ENCODE measurements at regions not wholly inside any gene's neighbourhood (a gene's known extent, or its start where the extent isn't known, plus 50 kb on each side); places are given as distances from the start of the nearest gene placed in this dataset.

DNA sequence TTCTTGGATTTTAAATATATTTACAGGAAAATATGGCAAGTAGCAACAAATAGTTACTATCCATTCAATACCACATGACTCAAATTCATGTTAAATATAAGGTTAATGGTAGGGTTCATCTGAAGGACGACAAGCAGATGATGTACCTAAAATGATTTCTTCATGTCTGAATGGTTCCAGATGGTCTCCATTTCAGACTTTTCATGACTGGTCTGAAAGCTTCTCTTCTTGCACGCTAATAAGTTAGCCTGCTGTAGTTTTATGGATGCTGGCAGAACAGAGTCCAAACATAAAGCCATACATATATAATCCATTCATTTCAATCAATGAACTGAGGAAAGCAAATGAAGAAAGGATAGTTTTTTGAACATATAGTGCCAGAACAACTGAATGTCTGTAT is 257.0 kb upstream of the MGAT4C start:
- TF ChIP-seq JUND (IDR thresholded peaks at IDR 0.05; ENCODE audit: low read depth): no peak
- in situ Hi-C loops (cut with HindIII; ENCODE audit: low pct_unique_long_range_greater_than_20kb, low sequenced_read_pairs): no loop called here
- DNase-seq (ENCODE audit: low read depth in 1 of 2, low spot score in 1 of 2): no peak

DNA sequence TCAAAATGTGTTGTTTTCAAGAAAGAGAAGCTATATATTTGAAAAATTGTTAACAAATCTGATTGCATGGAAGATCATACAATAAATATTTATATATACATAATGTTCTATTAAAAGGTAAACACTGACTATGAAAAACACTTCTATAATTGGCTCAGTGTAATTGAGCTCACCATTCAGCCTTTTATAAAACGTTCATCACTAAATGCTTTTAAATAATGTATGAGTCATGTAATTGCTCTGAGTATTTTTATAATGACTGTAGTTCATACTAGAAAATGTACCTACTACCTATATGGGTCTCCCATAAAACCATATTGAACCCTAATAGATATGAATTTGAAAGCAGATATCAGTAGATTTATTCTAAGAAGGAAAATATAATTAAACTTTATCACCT is 240.4 kb upstream of the MGAT4C start:
- no peak for TF ChIP-seq JUND (IDR thresholded peaks at IDR 0.05; ENCODE audit: low read depth)
- DNase-seq (ENCODE audit: low read depth in 1 of 2, low spot score in 1 of 2): no peak
- in situ Hi-C loops (cut with HindIII; ENCODE audit: low pct_unique_long_range_greater_than_20kb, low sequenced_read_pairs): no loop called here

DNA sequence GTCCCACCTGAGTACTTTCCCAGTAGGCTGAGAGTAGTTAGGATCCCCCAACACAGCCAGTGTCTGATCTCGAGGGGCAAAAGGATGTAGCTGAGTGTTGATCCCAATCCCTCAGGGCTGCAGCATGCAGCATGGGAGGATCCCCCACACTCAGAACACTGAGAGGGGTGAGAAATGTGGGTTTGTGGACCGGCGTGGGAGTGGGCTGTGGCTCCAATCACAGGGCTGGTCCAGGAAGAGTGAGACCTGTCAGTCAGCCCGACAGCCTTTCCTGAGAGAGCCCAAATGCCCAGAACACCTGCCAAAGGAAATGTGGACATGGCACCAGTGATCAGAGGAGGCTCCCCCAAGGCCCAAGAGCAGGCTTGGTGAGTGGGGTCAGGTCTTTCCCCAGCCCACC is 228.3 kb upstream of the MGAT4C start:
- TF ChIP-seq JUND (IDR thresholded peaks at IDR 0.05; ENCODE audit: low read depth): no peak
- DNase-seq (ENCODE audit: low read depth in 1 of 2, low spot score in 1 of 2): no peak
- in situ Hi-C loops (cut with HindIII; ENCODE audit: low pct_unique_long_range_greater_than_20kb, low sequenced_read_pairs): no loop called here

DNA sequence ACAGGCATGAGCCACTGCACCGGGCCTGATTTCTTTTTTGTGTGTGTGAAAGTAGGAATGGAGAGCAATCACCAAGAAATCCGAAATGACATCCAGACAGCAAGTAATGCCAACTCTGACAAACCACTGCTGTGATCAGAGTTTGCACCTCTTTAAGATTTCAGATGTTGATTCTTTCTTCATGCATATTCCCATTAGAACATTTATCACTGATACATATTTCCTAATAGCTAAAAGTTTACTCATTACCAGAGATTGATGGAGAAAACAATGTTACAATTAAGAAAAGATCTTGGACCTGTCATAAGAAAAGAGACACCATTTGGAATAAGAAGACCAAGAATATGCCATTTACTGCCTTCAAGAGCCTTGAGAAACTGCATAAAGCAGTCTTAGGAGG is 217.0 kb upstream of the MGAT4C start:
- TF ChIP-seq JUND (IDR thresholded peaks at IDR 0.05; ENCODE audit: low read depth): no peak
- no peak for DNase-seq (ENCODE audit: low read depth in 1 of 2, low spot score in 1 of 2)
- in situ Hi-C loops (cut with HindIII; ENCODE audit: low pct_unique_long_range_greater_than_20kb, low sequenced_read_pairs): no loop called here

DNA sequence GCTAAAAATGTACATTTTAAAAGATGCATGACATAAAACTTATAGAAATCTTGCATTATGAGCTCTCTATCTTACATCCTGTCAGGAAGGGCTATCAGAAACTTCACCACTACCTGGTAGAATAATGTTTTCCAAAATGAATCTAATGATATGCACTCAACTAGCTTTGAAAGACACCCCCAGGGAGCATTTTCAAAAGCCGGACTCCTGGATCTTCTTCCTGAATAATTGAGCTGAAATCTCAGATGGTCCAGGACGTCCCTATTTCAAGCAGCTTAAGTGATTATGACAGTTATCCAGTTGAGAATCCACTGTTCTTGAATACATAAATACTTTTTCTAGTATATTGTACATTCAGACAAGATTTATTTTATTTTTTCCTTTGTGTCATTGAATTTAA is 200.6 kb upstream of the MGAT4C start:
- DNase-seq (ENCODE audit: low read depth in 1 of 2, low spot score in 1 of 2): no peak
- TF ChIP-seq JUND (IDR thresholded peaks at IDR 0.05; ENCODE audit: low read depth): no peak
- in situ Hi-C loops (cut with HindIII; ENCODE audit: low pct_unique_long_range_greater_than_20kb, low sequenced_read_pairs): no loop called here

DNA sequence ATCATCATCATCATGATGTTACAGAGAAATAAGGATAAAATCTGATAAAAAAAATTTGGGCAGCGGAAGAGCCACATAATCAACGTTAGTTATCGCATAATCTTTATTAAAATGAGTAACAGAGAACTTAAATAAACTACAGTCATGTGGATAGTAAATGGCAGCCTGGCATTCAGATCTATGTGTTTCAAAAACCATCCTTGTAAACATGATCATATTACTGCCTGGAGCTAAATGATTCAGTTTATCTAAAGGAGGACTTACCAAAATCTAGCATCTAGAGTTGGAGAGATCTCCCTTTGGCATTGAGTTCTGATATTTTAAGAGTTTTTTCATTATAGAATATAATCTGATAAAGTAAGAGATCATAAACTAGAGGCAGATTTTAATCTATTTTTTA is 200.1 kb upstream of the MGAT4C start:
- TF ChIP-seq JUND (IDR thresholded peaks at IDR 0.05; ENCODE audit: low read depth): no peak
- in situ Hi-C loops (cut with HindIII; ENCODE audit: low pct_unique_long_range_greater_than_20kb, low sequenced_read_pairs): no loop called here
- DNase-seq (ENCODE audit: low read depth in 1 of 2, low spot score in 1 of 2): no peak

DNA sequence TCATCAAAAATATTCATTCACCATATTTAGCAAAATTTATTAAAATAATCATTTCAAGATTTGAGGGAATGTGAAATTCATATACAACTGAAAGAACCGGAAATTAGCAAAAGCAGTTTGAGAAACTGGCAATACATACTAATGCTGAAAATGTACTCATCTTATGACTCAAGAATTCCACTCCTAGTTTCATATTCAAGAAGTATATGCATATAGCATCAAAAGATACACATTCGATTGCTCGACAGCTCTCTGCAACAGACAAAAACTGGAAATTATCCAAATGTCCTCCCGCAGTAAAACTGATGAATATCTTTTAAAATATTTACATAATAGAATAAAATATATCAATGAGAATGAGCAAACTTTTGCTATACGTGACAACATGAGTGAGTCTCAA is 189.2 kb upstream of the MGAT4C start:
- no peak for DNase-seq (ENCODE audit: low read depth in 1 of 2, low spot score in 1 of 2)
- in situ Hi-C loops (cut with HindIII; ENCODE audit: low pct_unique_long_range_greater_than_20kb, low sequenced_read_pairs): no loop called here
- TF ChIP-seq JUND (IDR thresholded peaks at IDR 0.05; ENCODE audit: low read depth): no peak

DNA sequence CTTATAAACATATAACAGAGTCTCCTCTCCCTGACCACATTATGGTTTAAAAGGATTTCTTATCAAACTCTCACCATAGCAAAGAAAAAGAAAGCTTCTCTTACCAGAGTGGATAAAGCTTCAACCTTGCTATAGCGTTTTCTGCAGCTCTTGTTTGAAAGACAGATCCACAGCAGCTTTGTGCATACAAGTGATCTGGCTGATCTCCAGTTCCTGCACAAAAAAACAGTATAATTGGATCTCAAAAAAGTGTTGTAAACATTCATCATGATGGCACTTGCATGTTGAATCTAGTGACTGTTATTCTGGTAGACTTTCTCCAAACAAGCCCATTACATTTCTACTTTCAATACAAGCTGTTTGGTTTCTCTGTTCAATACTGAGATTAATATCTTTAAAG is 178.9 kb upstream of the MGAT4C start:
- TF ChIP-seq JUND (IDR thresholded peaks at IDR 0.05; ENCODE audit: low read depth): no peak
- in situ Hi-C loops (cut with HindIII; ENCODE audit: low pct_unique_long_range_greater_than_20kb, low sequenced_read_pairs): no loop called here
- DNase-seq (ENCODE audit: low read depth in 1 of 2, low spot score in 1 of 2): peak in 1 of 2 experiments; percentile 9

DNA sequence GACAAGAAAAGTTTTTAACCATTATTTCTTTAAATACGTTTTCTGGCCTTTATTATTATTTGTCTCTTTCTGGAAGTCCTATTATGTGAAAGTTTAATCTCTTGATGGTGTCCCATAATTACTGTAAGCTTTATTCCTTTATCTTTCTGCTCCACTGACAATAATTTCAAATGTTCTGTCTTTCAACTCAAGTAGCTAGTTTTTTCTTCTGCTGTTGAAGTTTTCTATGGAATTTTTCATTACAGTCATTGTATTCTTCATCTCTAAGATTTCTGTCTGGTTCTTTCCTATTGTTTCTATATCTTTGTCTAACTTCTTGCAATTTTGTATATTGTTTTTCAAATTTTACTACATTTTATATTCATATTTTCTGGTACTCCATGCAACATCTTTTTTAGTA is 173.6 kb upstream of the MGAT4C start:
- no peak for TF ChIP-seq JUND (IDR thresholded peaks at IDR 0.05; ENCODE audit: low read depth)
- DNase-seq (ENCODE audit: low read depth in 1 of 2, low spot score in 1 of 2): no peak
- in situ Hi-C loops (cut with HindIII; ENCODE audit: low pct_unique_long_range_greater_than_20kb, low sequenced_read_pairs): no loop called here

DNA sequence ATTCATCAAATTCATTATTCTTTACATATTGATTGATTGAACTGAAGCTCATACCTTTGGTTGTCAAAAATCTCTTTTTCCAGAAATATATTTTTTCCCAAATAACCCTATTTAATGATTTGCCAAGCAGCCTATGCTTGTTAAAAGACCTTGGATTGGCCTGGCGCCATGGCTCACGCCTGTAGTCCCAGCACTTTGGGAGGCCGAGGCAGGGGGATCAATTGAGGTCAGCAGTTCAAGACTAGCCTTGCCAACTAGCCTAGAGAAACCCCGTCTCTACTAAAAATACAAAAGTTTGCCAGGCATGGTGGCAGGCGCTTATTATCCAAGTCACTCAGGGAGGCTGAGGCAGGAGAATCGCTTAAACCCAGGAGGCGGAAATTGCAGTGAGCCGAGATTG is 165.1 kb upstream of the MGAT4C start:
- TF ChIP-seq JUND (IDR thresholded peaks at IDR 0.05; ENCODE audit: low read depth): no peak
- no peak for DNase-seq (ENCODE audit: low read depth in 1 of 2, low spot score in 1 of 2)
- in situ Hi-C loops (cut with HindIII; ENCODE audit: low pct_unique_long_range_greater_than_20kb, low sequenced_read_pairs): no loop called here

DNA sequence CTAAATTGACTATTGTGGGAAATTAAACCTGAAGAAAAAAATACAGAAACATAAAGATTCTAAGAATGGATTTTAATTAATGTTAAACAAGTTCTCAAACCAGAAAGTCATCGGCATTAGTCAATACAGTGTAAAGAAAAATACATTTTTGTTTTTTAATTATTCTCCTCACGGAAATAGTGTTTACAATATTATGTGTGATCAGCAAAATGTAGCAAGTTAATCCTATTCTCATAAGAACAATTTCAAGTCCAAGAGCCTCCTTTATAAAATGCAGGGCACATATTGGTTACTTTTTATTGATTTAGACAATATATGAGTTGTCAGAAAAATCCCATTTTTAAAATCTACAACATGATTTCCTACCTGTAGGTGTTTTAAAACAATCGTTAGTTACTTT is 158.0 kb upstream of the MGAT4C start:
- no peak for DNase-seq (ENCODE audit: low read depth in 1 of 2, low spot score in 1 of 2)
- no peak for TF ChIP-seq JUND (IDR thresholded peaks at IDR 0.05; ENCODE audit: low read depth)
- in situ Hi-C loops (cut with HindIII; ENCODE audit: low pct_unique_long_range_greater_than_20kb, low sequenced_read_pairs): no loop called here

DNA sequence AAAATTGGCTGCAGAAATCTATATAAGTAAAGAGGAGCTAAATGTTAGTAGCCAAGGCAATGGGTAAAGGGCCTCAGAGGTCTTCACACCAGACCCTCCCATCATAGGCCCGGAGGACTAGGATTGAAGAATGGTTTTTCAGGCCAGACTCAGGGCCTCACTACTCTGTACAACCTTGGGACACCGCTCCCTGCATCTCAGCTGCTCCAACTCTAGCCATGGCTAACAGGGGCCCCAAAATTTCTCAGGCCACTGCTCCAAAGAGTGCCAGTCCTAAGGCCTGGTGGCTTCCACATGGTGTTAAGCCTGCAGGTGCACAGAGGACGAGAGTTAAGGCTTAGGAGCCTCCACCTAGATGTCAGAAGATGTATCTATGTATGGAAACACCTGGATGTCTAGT is 155.5 kb upstream of the MGAT4C start:
- in situ Hi-C loops (cut with HindIII; ENCODE audit: low pct_unique_long_range_greater_than_20kb, low sequenced_read_pairs): no loop called here
- TF ChIP-seq JUND (IDR thresholded peaks at IDR 0.05; ENCODE audit: low read depth): no peak
- no peak for DNase-seq (ENCODE audit: low read depth in 1 of 2, low spot score in 1 of 2)

DNA sequence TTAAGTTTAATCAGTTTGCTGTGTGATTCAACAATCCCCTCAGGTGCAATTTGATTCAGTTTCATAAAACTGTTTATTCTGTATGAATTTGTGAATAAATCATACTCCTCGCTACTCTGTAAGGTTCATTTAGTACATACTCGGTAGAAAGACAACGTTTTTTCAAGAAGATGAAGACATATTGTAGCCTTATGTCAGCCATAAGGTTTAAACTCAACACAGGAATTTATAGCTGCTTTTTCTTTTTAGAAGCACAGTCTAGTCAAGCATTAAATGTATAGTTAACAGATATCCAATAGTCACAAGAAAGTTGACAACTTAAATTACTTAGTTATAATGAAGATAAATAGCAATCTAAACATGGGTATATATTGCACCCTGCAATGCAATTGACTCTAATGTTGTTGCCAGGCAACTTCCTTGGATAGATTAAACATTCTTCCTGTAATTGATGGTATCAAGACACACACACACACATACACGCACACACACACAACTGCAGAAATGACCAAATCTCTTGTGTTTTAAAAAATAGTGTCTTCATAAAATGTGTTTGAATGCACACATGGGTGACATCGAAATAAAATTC is 151.5 kb upstream of the MGAT4C start:
- no peak for DNase-seq (ENCODE audit: low read depth in 1 of 2, low spot score in 1 of 2)
- TF ChIP-seq JUND (IDR thresholded peaks at IDR 0.05; ENCODE audit: low read depth): no peak
- in situ Hi-C loops (cut with HindIII; ENCODE audit: low pct_unique_long_range_greater_than_20kb, low sequenced_read_pairs): no loop called here

DNA sequence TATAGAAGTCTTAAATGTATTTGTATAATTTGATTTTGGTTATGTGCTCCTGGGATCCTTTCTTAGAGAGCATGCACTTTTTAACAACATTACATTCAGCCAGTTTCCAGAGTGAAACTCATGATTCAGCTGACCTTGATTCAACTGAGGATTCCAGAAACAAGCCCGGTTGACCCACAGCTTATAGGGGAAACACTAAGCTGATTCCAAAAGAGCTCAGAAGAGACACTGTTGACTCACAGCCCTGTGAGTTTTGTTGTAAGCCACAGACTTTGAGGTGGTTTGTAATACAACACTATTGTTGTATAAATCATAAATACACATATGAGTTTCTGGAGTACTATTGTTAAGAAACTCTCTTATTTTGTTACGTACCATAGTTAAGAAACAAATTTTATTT is 133.8 kb upstream of the MGAT4C start:
- no peak for DNase-seq (ENCODE audit: low read depth in 1 of 2, low spot score in 1 of 2)
- in situ Hi-C loops (cut with HindIII; ENCODE audit: low pct_unique_long_range_greater_than_20kb, low sequenced_read_pairs): no loop called here
- no peak for TF ChIP-seq JUND (IDR thresholded peaks at IDR 0.05; ENCODE audit: low read depth)
